ENCODE measurements at regions not wholly inside any gene's neighbourhood (a gene's known extent, or its start where the extent isn't known, plus 50 kb on each side); places are given as distances from the start of the nearest gene placed in this dataset.

- Histone ChIP-seq H3K36me3 (no peaks in the 10 kb centered on the region), H3K4me1 (no peaks in the 10 kb centered on the region), H3K9me3 (peaks cover 0 to 4% (median 1%) of the 10 kb centered on the region in 4 donors), H3K4me3 (no peak overlapping the region), H3K27ac (replicated peaks in 1 of 4) (no peak overlapping the region), H3K27me3 (no peaks in the 10 kb centered on the region)
- TF ChIP-seq EP300 (IDR thresholded peaks at IDR 0.05): no peak
- intact Hi-C loops (cut with DNase I): no loop called here
- no peak for DNase-seq (ENCODE audit: extremely low spot score)
- 92% methylated on average over 4 of the region's 4 CpGs for WGBS
These were observed 122.9 kb upstream of the ITGA4 start for GRCh38 chr2:181334158-181334826.

- DNase-seq (ENCODE audit: extremely low spot score): no peak
- H3K4me3 ChIP-seq: no peak overlapping the region
- no peaks in the 10 kb centered on the region for H3K27me3 ChIP-seq
- H3K27ac ChIP-seq (replicated peaks in 1 of 4): no peak overlapping the region
- no peaks in the 10 kb centered on the region for H3K9me3 ChIP-seq
- WGBS: 82% methylated on average over 1 of the region's 1 CpG
- H3K36me3 ChIP-seq: no peaks in the 10 kb centered on the region
- intact Hi-C loops (cut with DNase I): no loop called here
- no peaks in the 10 kb centered on the region for H3K4me1 ChIP-seq
- TF ChIP-seq CTCF (IDR thresholded peaks at IDR 0.05): no peak
- no peak for TF ChIP-seq POLR2AphosphoS5 (IDR thresholded peaks at IDR 0.05)
- no peak for TF ChIP-seq POLR2A (IDR thresholded peaks at IDR 0.05; ENCODE audit: low read depth)
- no peak for TF ChIP-seq EP300 (IDR thresholded peaks at IDR 0.05)
These were observed 116.3 kb upstream of the ITGA4 start for GRCh38 chr2:181340891-181341290.

- TF ChIP-seq CTCF (IDR thresholded peaks at IDR 0.05) (no peak), POLR2A (IDR thresholded peaks at IDR 0.05; ENCODE audit: low read depth) (no peak), EP300 (IDR thresholded peaks at IDR 0.05) (no peak), POLR2AphosphoS5 (IDR thresholded peaks at IDR 0.05) (no peak)
- WGBS: 93% methylated on average over 2 of the region's 2 CpGs
These were observed 115.2 kb upstream of the ITGA4 start for GRCh38 chr2:181341855-181342600.

GRCh38 chr2:181348107-181348837, 108.9 kb upstream of the ITGA4 start:
- H3K36me3 ChIP-seq: no peaks in the 10 kb centered on the region
- H3K9me3 ChIP-seq: no peaks in the 10 kb centered on the region
- TF ChIP-seq POLR2A (IDR thresholded peaks at IDR 0.05; ENCODE audit: low read depth) (no peak), EP300 (IDR thresholded peaks at IDR 0.05) (no peak), CTCF (IDR thresholded peaks at IDR 0.05) (no peak), POLR2AphosphoS5 (IDR thresholded peaks at IDR 0.05) (no peak)
- H3K4me1 ChIP-seq: no peaks in the 10 kb centered on the region
- no peak for DNase-seq (ENCODE audit: extremely low spot score)
- intact Hi-C loops (cut with DNase I): no loop called here
- H3K4me3 ChIP-seq: no peak overlapping the region
- no peak overlapping the region for H3K27ac ChIP-seq (replicated peaks in 1 of 4)
- no peaks in the 10 kb centered on the region for H3K27me3 ChIP-seq

More at GRCh38 chr2:181341855-181342600, 115.2 kb upstream of the ITGA4 start:
- no peaks in the 10 kb centered on the region for H3K9me3 ChIP-seq
- H3K4me1 ChIP-seq: no peaks in the 10 kb centered on the region
- intact Hi-C loops (cut with DNase I): no loop called here
- H3K27ac ChIP-seq (replicated peaks in 1 of 4): no peak overlapping the region
- no peaks in the 10 kb centered on the region for H3K27me3 ChIP-seq
- no peak for DNase-seq (ENCODE audit: extremely low spot score)
- no peak overlapping the region for H3K4me3 ChIP-seq
- H3K36me3 ChIP-seq: no peaks in the 10 kb centered on the region

- DNase-seq (ENCODE audit: extremely low spot score): no peak
- Histone ChIP-seq H3K36me3 (no peaks in the 10 kb centered on the region), H3K9me3 (no peaks in the 10 kb centered on the region), H3K27ac (replicated peaks in 1 of 4) (no peak overlapping the region), H3K4me1 (no peaks in the 10 kb centered on the region), H3K4me3 (no peak overlapping the region), H3K27me3 (no peaks in the 10 kb centered on the region)
- intact Hi-C loops (cut with DNase I): no loop called here
- no peak for TF ChIP-seq CTCF (IDR thresholded peaks at IDR 0.05)
- WGBS: 74% methylated on average over 1 of the region's 1 CpG
These were observed 105.0 kb upstream of the ITGA4 start for GRCh38 chr2:181352158-181352557.

All from esophagus muscularis mucosa (tissue), 4 donors.